CD4-positive, alpha-beta T cell (primary cell): ENCODE measurements at regions not wholly inside any gene's neighbourhood (a gene's known extent, or its start where the extent isn't known, plus 50 kb on each side); places are given as distances from the start of the nearest gene placed in this dataset.
"Not testable (repeated sequence)": the region's sequence is repeated elsewhere in the genome, so short reads cannot be mapped to it uniquely, and the experiment has no call there.

ENCODE experiments used
- ATAC-seq: fragments of 200-7000 bp; cut with Tn5 transposase; one replicate; pipeline ENCODE4 v1.10.0; 2022; ENCODE audit warnings: mild to moderate bottlenecking; ENCODE audit not compliant: poor library complexity
- CTCF ChIA-PET: fragments of 350-600 bp; sonication (Branson Sonifier 250); formaldehyde crosslinking; loops from one replicate; lab custom pipeline; 2021; ENCODE audit warnings: antibody characterized with exemption, inconsistent platforms; lab: Charles Lee
- POLR2A ChIA-PET: fragments of 350-600 bp; sonication (Branson Sonifier 250); formaldehyde crosslinking; loops from one replicate; lab custom pipeline; 2021; ENCODE audit warnings: antibody characterized with exemption, inconsistent platforms; lab: Charles Lee
- DNase-seq, 14 experiments: peaks; one replicate each; pipeline ENCODE4 v3.0.0-alpha.2; 2013 to 2020; ENCODE audit warnings: mixed read lengths in 2 of 14
- H3K27ac ChIP-seq, 2 donors: one replicate each; pipeline versions ENCODE4 v1.5.1 to v1.7.0; 2013; ENCODE audit warnings: low read length in 2 of 2, low read depth in 1 of 2, mild to moderate bottlenecking in 1 of 2
- H3K27me3 ChIP-seq, 2 experiments: 1 replicate in 1 of 2; 2 replicates in 1 of 2; pipeline versions ENCODE4 v1.6.1 to v1.7.0; 2013; ENCODE audit warnings: low read length in 2 of 2, control low read depth in 1 of 2, mild to moderate bottlenecking in 1 of 2, moderate library complexity in 1 of 2; ENCODE audit not compliant: insufficient read depth in 2 of 2, control insufficient read depth in 1 of 2
- H3K36me3 ChIP-seq: one replicate; pipeline ENCODE4 v1.6.1; 2013; ENCODE audit warnings: low read length, control low read depth; ENCODE audit not compliant: insufficient read depth
- H3K4me1 ChIP-seq: one replicate; pipeline ENCODE4 v1.6.1; 2013; ENCODE audit warnings: low read length, control low read depth; ENCODE audit not compliant: insufficient read depth
- H3K4me3 ChIP-seq: one replicate; pipeline ENCODE4 v1.5.1; 2013; ENCODE audit warnings: mild to moderate bottlenecking, low read length, moderate library complexity
- H3K9me3 ChIP-seq, 2 experiments: 1 replicate in 1 of 2; 2 replicates in 1 of 2; pipeline versions ENCODE4 v1.6.1 to v1.7.0; 2013; ENCODE audit warnings: low read length in 2 of 2, mild to moderate bottlenecking in 2 of 2, control low read depth in 1 of 2, moderate library complexity in 1 of 2; ENCODE audit not compliant: control insufficient read depth in 1 of 2, insufficient read depth in 1 of 2
- H3K27ac Mint-ChIP-seq: one replicate; pipeline ENCODE4 v1.8.0; 2020; ENCODE audit warnings: mixed read lengths
- H3K27me3 Mint-ChIP-seq: one replicate; pipeline ENCODE4 v1.8.0; 2021; ENCODE audit warnings: mixed read lengths
- H3K36me3 Mint-ChIP-seq: one replicate; pipeline ENCODE4 v1.8.0; 2021; ENCODE audit warnings: low read depth, mixed read lengths
- H3K4me1 Mint-ChIP-seq: one replicate; pipeline ENCODE4 v1.8.0; 2021; ENCODE audit warnings: low read depth, mixed read lengths
- H3K4me3 Mint-ChIP-seq: one replicate; pipeline ENCODE4 v1.8.0; 2020; ENCODE audit warnings: mild to moderate bottlenecking, mixed read lengths
- H3K9me3 Mint-ChIP-seq: one replicate; pipeline ENCODE4 v1.8.0; 2020; ENCODE audit warnings: mixed read lengths
- CTCF ChIP-seq: fragments of 200-600 bp; IDR thresholded peaks from one replicate; pipeline ENCODE4 v1.8.0; 2022; ENCODE audit warnings: antibody characterized with exemption, mild to moderate bottlenecking
- intact Hi-C, 2 experiments: fragments of 100-400 bp; cut with DNase I in 1 of 2; cut with micrococcal nuclease in 1 of 2; formaldehyde crosslinking; loops; one replicate each; pipeline versions ENCODE4 v1.15.1 to v1.9.0; 2023 to 2025; cut with DNase I, micrococcal nuclease

DNA sequence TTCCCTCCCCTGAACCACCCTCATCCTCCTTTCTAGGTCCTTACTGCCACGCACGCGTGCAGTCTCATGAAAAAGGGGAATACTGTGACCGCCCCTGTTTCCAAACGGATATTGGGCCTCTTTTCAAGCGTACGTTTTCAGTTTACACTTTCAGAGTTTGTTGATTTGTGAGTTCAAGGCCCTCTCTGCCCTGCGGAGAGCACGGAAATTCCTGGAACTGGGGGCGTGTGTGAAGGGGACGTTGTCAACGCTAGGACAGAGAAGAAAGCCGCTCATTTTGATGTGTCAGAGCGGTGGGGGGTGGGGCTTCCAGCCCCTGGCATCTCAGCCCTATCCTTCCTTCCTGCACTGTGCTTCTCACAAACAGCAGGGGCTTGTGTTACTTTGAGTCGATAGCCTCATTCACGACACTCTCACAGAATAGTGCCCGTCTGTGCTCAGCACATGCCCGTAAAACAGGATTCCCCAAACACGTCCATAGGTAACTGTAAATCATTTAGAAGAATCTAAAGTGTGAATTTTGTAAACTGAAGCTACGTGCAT lies 137.6 kb upstream of the PEG3 start:
- peaks cover 6% of the 10 kb centered on the region for H3K36me3 Mint-ChIP-seq
- ATAC-seq (no peak), DNase-seq (no peak)
- H3K27ac Mint-ChIP-seq: no peak overlapping the region
- no peak overlapping the region for H3K27ac ChIP-seq
- CTCF ChIA-PET: no interaction called here
- no peaks in the 10 kb centered on the region for H3K4me1 ChIP-seq
- H3K9me3 ChIP-seq: peaks cover 31 to 64% of the 10 kb centered on the region in 2 experiments
- H3K27me3 Mint-ChIP-seq: no peaks in the 10 kb centered on the region
- no peaks in the 10 kb centered on the region for H3K4me1 Mint-ChIP-seq
- TF ChIP-seq CTCF: no peak
- POLR2A ChIA-PET: no interaction called here
- H3K27me3 ChIP-seq: no peaks in the 10 kb centered on the region
- peaks cover 18% of the 10 kb centered on the region for H3K9me3 Mint-ChIP-seq
- H3K4me3 ChIP-seq: no peak overlapping the region
- intact Hi-C loops: no loop called here
- H3K4me3 Mint-ChIP-seq: no peak overlapping the region
- H3K36me3 ChIP-seq: no peaks in the 10 kb centered on the region

DNA sequence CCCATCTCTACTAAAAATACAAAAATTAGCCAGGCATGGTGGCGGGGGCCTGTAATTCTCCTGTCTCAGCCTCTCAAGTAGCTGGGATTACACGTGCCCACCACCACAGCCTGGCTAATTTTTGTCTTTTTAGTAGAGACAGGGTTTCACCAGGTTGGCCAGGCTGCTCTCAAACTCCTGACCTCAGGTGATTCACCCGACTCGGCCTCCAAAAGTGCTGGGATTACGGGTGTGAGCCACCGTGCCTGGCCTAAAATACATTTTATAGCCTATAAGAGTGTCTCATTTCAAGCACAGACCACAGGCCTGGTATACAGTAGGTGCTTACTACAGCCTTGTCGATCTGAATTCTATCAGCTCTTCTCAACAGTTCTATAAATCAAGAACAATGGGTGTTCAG lies 139.5 kb upstream of the USP29 start:
- H3K27me3 Mint-ChIP-seq, CTCF ChIA-PET, DNase-seq, H3K4me3 Mint-ChIP-seq, H3K4me1 Mint-ChIP-seq, H3K27ac ChIP-seq, POLR2A ChIA-PET, H3K4me1 ChIP-seq, H3K27ac Mint-ChIP-seq, intact Hi-C loops, H3K36me3 ChIP-seq, ATAC-seq, H3K27me3 ChIP-seq, H3K4me3 ChIP-seq: not testable (repeated sequence)
- Mint-ChIP-seq H3K9me3 (peaks cover 23% of the 10 kb centered on the region), H3K36me3 (peaks cover 13% of the 10 kb centered on the region)
- peaks cover 36 to 54% of the 10 kb centered on the region in 2 experiments for H3K9me3 ChIP-seq

DNA sequence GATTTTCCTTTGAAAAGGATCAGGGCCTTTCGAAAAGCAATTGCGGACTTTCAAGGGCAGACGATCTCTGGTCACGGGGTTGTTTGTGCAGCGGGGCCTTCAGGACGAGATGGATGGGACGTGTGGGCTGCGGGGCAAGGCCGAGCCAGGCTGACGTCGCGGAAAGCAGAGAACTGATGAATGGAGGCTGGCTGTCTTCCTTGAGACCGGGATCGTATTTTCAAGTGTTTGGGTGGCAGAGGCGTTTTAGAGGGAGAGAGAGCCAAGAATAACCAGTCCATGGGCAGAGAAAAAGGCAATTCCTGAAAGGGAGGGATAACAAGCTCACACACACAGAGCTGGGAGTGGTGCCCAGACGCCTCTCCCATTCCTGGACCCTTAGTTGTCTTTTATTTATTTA lies 138.9 kb upstream of the USP29 start:
- H3K9me3 Mint-ChIP-seq: peaks cover 24% of the 10 kb centered on the region
- CTCF ChIA-PET: no interaction called here

DNA sequence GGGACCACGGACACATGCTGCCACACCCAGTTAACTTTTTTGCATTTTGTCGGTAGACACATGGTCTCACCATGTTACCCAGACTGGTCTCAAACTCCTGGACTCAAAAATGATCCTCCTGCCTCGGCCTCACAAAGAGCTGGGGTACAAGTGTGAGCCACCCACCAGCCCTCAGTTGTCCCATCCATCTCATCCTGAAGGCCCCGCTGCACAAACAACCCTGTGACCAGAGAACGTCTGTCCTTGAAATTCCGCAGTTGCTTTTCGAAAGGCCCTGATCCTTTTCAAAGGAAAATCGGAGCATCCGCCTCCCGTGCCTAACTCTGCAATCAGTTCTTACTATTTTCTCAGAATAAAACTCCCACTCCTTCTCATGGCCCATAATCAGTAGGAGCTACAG lies 138.3 kb upstream of the USP29 start:
- H3K27me3 ChIP-seq, POLR2A ChIA-PET, H3K4me1 Mint-ChIP-seq, CTCF ChIA-PET, H3K4me3 ChIP-seq, intact Hi-C loops, H3K36me3 ChIP-seq, DNase-seq, H3K4me1 ChIP-seq, ATAC-seq, H3K4me3 Mint-ChIP-seq, H3K27ac Mint-ChIP-seq, H3K27me3 Mint-ChIP-seq, H3K27ac ChIP-seq: not testable (repeated sequence)
- Mint-ChIP-seq H3K9me3 (peaks cover 26% of the 10 kb centered on the region), H3K36me3 (peaks cover 13% of the 10 kb centered on the region)
- peaks cover 40 to 62% of the 10 kb centered on the region in 2 experiments for H3K9me3 ChIP-seq

More for the DNA sequence above, 138.9 kb upstream of the USP29 start:
- no peak for DNase-seq
- Mint-ChIP-seq H3K4me1 (no peaks in the 10 kb centered on the region), H3K27ac (no peak overlapping the region), H3K36me3 (peaks cover 13% of the 10 kb centered on the region), H3K4me3 (no peak overlapping the region), H3K27me3 (no peaks in the 10 kb centered on the region)
- Histone ChIP-seq H3K4me1 (no peaks in the 10 kb centered on the region), H3K9me3 (peaks cover 40 to 58% of the 10 kb centered on the region in 2 experiments), H3K27ac (no peak overlapping the region), H3K36me3 (no peaks in the 10 kb centered on the region), H3K27me3 (no peaks in the 10 kb centered on the region), H3K4me3 (no peak overlapping the region)
- no peak for ATAC-seq
- intact Hi-C loops: no loop called here
- TF ChIP-seq CTCF: no peak
- POLR2A ChIA-PET: no interaction called here
